Fibroblast of lung (primary cell): ENCODE measurements at regions not wholly inside any gene's neighbourhood (a gene's known extent, or its start where the extent isn't known, plus 50 kb on each side); places are given as distances from the start of the nearest gene placed in this dataset.

Experiments
- EZH2 ChIP-seq: IDR thresholded peaks from 2 replicates; pipeline ENCODE4 v1.5.1; 2012; ENCODE audit warnings: low read length, control low read depth, mild to moderate bottlenecking; ENCODE audit errors: missing control alignments
- TF ChIP-seq, protein P1 (sequence below), 2 donors: IDR thresholded peaks in 1 of 2; conservative IDR thresholded peaks in 1 of 2; 1 replicate in 1 of 2; 2 replicates in 1 of 2; pipeline ENCODE4 v1.5.1; 2011 to 2012; ENCODE audit warnings: low read length in 2 of 2, control low read depth in 1 of 2, inconsistent platforms in 1 of 2, low read depth in 1 of 2, mild to moderate bottlenecking in 1 of 2

DNA sequence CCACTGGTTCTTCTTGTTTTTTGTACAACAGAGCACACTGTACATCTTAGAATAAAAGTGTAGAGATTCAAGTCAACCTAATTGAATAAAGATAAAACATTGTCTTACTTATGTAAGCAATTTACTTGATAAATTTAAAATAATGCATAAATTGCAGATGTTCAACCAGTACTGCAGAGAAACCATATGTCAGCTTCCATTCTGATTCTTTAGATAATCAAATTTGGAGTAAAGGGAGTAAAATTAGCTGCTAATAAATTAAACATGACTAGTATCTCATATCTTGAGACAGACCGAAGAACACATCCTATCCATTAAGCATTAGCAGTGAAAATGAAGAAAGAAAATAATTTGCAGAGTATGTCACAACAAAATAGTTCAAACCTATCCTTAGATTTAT lies 261.2 kb downstream of the GASK1B start:
- no peak for TF ChIP-seq EZH2
- TF ChIP-seq, protein P1, sequence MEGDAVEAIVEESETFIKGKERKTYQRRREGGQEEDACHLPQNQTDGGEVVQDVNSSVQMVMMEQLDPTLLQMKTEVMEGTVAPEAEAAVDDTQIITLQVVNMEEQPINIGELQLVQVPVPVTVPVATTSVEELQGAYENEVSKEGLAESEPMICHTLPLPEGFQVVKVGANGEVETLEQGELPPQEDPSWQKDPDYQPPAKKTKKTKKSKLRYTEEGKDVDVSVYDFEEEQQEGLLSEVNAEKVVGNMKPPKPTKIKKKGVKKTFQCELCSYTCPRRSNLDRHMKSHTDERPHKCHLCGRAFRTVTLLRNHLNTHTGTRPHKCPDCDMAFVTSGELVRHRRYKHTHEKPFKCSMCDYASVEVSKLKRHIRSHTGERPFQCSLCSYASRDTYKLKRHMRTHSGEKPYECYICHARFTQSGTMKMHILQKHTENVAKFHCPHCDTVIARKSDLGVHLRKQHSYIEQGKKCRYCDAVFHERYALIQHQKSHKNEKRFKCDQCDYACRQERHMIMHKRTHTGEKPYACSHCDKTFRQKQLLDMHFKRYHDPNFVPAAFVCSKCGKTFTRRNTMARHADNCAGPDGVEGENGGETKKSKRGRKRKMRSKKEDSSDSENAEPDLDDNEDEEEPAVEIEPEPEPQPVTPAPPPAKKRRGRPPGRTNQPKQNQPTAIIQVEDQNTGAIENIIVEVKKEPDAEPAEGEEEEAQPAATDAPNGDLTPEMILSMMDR (conservative IDR thresholded peaks at IDR 0.05 in 1 of 2, IDR thresholded peaks at IDR 0.05 in 1 of 2; ENCODE audit: low read depth in 1 of 2, low read length in 2 of 2) = no peak
